HCT116 (cell line): ENCODE measurements at regions not wholly inside any gene's neighbourhood (a gene's known extent, or its start where the extent isn't known, plus 50 kb on each side); places are given as distances from the start of the nearest gene placed in this dataset.

Experiments
- ATAC-seq: fragments of 200-7000 bp; cut with Tn5 transposase; 2 replicates; pipeline ENCODE4 v1.9.1; 2020; ENCODE audit warnings: mild to moderate bottlenecking, moderate library complexity
- BruUV-seq: library from RNA; stranded (reverse); fragments of 400-500 nt; replicated peaks from 2 replicates; lab custom pipeline; 2021; lab: Mats Ljungman, UMichigan
- CTCF ChIA-PET: fragments of 300-600 bp; sonication (Branson Sonifier 250); formaldehyde crosslinking; loops from one replicate; lab custom pipeline; 2021; ENCODE audit warnings: antibody characterized with exemption; lab: Charles Lee
- POLR2A ChIA-PET: fragments of 300-600, 350-600 bp; sonication (Branson Sonifier 250); formaldehyde crosslinking; loops from one replicate; lab custom pipeline; 2021; ENCODE audit warnings: antibody characterized with exemption; lab: Charles Lee
- RAD21 ChIA-PET, 2 experiments: fragments of 300-600 bp; sonication (Branson Sonifier 250); formaldehyde crosslinking; loops; one replicate each; lab custom pipeline; 2023; ENCODE audit warnings: low total read pairs in 2 of 2; ENCODE audit not compliant: uncharacterized antibody in 2 of 2, unreplicated experiment in 2 of 2, low non-redundant PET in 1 of 2; lab: Charles Lee
- DNase-seq: peaks from one replicate; pipeline ENCODE4 v3.0.0-alpha.2; 2010; ENCODE audit warnings: low read depth, low spot score
- H2AFZ ChIP-seq: fragments of 200-600 bp; shearing (Covaris generic), sonication (generic); 2 replicates; pipeline ENCODE4 v1.6.1; 2017; ENCODE audit warnings: low read depth, mixed run types, mixed read lengths, antibody characterized with exemption, low read length; ENCODE audit not compliant: poor library complexity, severe bottlenecking
- H3K27ac ChIP-seq: 2 replicates; pipeline ENCODE4 v1.5.1; 2012; ENCODE audit warnings: low read depth, low read length
- H3K27me3 ChIP-seq: fragments of 200-600 bp; sonication (generic); 2 replicates; pipeline ENCODE4 v1.6.1; 2016; ENCODE audit warnings: mixed run types, low read length, mixed read lengths; ENCODE audit not compliant: insufficient read depth
- H3K36me3 ChIP-seq, 2 experiments: fragments of 200-500 bp in 1 of 2; fragments of 200-600 bp in 1 of 2; sonication (Bioruptor generic) in 1 of 2; sonication (generic) in 1 of 2; 2 replicates each; pipeline versions ENCODE4 v1.5.1 to v1.6.1; 2014 to 2016; ENCODE audit warnings: low read length in 2 of 2, inconsistent platforms in 1 of 2, mixed read lengths in 1 of 2, mixed run types in 1 of 2; ENCODE audit not compliant: insufficient read depth in 2 of 2, control insufficient read depth in 1 of 2
- H3K4me1 ChIP-seq, 2 experiments: fragments of 200-600 bp in 1 of 2; sonication (generic) in 1 of 2; 2 replicates each; pipeline versions ENCODE4 v1.5.1 to v1.6.1; 2012 to 2017; ENCODE audit warnings: low read length in 2 of 2, inconsistent platforms in 1 of 2, mild to moderate bottlenecking in 1 of 2, mixed read lengths in 1 of 2, mixed run types in 1 of 2, moderate library complexity in 1 of 2; ENCODE audit not compliant: insufficient read depth in 2 of 2, control insufficient read depth in 1 of 2
- H3K4me2 ChIP-seq: fragments of 200-600 bp; sonication (generic); 2 replicates; pipeline ENCODE4 v1.6.1; 2017; ENCODE audit warnings: mixed run types, low read length, mixed read lengths
- H3K4me3 ChIP-seq, 2 experiments: fragments of 200-600 bp in 1 of 2; sonication (generic) in 1 of 2; replicated peaks in 1 of 2; 2 replicates each; pipeline ENCODE4 v1.5.1; 2011 to 2016; ENCODE audit warnings: low read length in 2 of 2, control low read depth in 1 of 2, low read depth in 1 of 2, mild to moderate bottlenecking in 1 of 2, mixed read lengths in 1 of 2, mixed run types in 1 of 2
- H3K79me2 ChIP-seq: fragments of 200-600 bp; sonication (generic); 2 replicates; pipeline ENCODE4 v1.6.1; 2017; ENCODE audit warnings: mild to moderate bottlenecking, mixed run types, low read length, moderate library complexity, mixed read lengths; ENCODE audit not compliant: insufficient read depth
- H3K9ac ChIP-seq: fragments of 200-600 bp; sonication (generic); 2 replicates; pipeline ENCODE4 v1.6.1; 2016; ENCODE audit warnings: low read length, mixed read lengths
- H3K9me2 ChIP-seq: fragments of 200-600 bp; sonication (generic), shearing (Covaris generic); 2 replicates; pipeline ENCODE4 v1.6.1; 2017; ENCODE audit warnings: mixed run types, mild to moderate bottlenecking, moderate library complexity; ENCODE audit not compliant: insufficient read depth
- H3K9me3 ChIP-seq, 2 experiments: fragments of 200-500 bp in 1 of 2; fragments of 200-600 bp in 1 of 2; sonication (Bioruptor generic) in 1 of 2; sonication (generic) in 1 of 2; 2 replicates each; pipeline ENCODE4 v1.6.1; 2014 to 2017; ENCODE audit warnings: low read length in 2 of 2, mixed read lengths in 2 of 2, inconsistent platforms in 1 of 2, low read depth in 1 of 2, mild to moderate bottlenecking in 1 of 2, mixed run types in 1 of 2, moderate library complexity in 1 of 2; ENCODE audit not compliant: control insufficient read depth in 1 of 2, insufficient read depth in 1 of 2
- H4K20me1 ChIP-seq: fragments of 200-600 bp; sonication (generic), shearing (Covaris generic); 2 replicates; pipeline ENCODE4 v1.6.1; 2017; ENCODE audit warnings: mixed run types, mild to moderate bottlenecking, moderate library complexity; ENCODE audit not compliant: insufficient read depth
- CEBPB ChIP-seq: IDR thresholded peaks from 2 replicates; pipeline ENCODE4 v1.6.1; 2012; ENCODE audit warnings: low read depth
- EGR1 ChIP-seq: IDR thresholded peaks from 2 replicates; pipeline ENCODE4 v1.6.1; 2012; ENCODE audit warnings: low read depth
- ELF1 ChIP-seq: IDR thresholded peaks from 2 replicates; pipeline ENCODE4 v1.6.1; 2012; ENCODE audit warnings: low read depth, borderline replicate concordance
- EZH2 ChIP-seq: fragments of 200-600 bp; sonication (generic); IDR thresholded peaks from 2 replicates; pipeline ENCODE4 v1.6.1; 2017; ENCODE audit warnings: antibody characterized with exemption, mixed run types
- POLR2A ChIP-seq: IDR thresholded peaks from 2 replicates; pipeline ENCODE4 v1.7.0; 2011; ENCODE audit warnings: borderline replicate concordance; ENCODE audit not compliant: insufficient read depth, insufficient read length; ENCODE audit errors: extremely low read depth
- POLR2AphosphoS5 ChIP-seq: IDR thresholded peaks from 2 replicates; pipeline ENCODE4 v1.6.1; 2011; ENCODE audit warnings: mild to moderate bottlenecking, low read depth, low read length, moderate library complexity
- SP1 ChIP-seq: IDR thresholded peaks from 2 replicates; pipeline ENCODE4 v1.6.1; 2012; ENCODE audit warnings: low read depth
- ZFX ChIP-seq: fragments of 450-650 bp; IDR thresholded peaks from 2 replicates; pipeline ENCODE4 v1.6.1; 2017
- ZNF274 ChIP-seq: fragments of 200-500 bp; sonication (Bioruptor generic); IDR thresholded peaks from 2 replicates; pipeline ENCODE4 v1.6.1; 2014; ENCODE audit warnings: mild to moderate bottlenecking, low read depth, low read length, inconsistent platforms
- intact Hi-C: fragments of 100-400 bp; cut with micrococcal nuclease; formaldehyde crosslinking; loops from 2 replicates; pipeline ENCODE4 v1.10.0; 2022
- TF ChIP-seq, protein P1 (sequence below), 3 experiments: fragments of 200-600 bp in 1 of 3; sonication (generic) in 1 of 3; IDR thresholded peaks in 2 of 3; conservative IDR thresholded peaks in 1 of 3; 2 replicates each; pipeline ENCODE4 v1.5.1; 2012 to 2017; ENCODE audit warnings: low read depth in 2 of 3, low read length in 2 of 3, antibody characterized with exemption in 1 of 3, borderline replicate concordance in 1 of 3, control low read depth in 1 of 3, mild to moderate bottlenecking in 1 of 3, mixed read lengths in 1 of 3, mixed run types in 1 of 3, moderate library complexity in 1 of 3; ENCODE audit not compliant: insufficient read depth in 1 of 3
- TF ChIP-seq, protein P2 (sequence below): IDR thresholded peaks from 2 replicates; pipeline ENCODE4 v1.6.1; 2012

DNA sequence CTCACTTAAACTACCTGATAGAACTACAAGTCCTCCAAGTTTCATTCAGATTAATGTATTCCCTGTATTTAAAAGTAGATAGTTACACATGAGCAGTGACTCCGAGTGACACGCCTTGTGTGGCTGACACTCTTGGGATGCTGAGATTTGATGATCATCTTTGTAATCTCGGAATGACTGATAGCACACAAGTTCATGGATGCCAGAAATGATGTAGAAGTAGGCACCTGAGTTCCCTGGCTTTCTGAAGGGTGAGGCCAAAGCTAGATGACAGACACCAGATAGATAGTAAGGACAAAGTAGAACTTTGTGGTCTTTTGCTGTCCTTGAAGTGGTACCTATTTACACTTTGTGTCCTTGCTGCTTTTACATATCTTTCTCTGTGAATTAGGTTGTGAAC lies 491.2 kb downstream of the PCNX1 start:
- Histone ChIP-seq H3K9ac (no peak overlapping the region), H3K27me3 (no peaks in the 10 kb centered on the region), H3K4me1 (peaks cover 0 to 8% of the 10 kb centered on the region in 2 experiments; a peak in 2 of 4 replicates), H3K4me2 (no peak overlapping the region), H3K4me3 (no peak overlapping the region), H3K36me3 (no peaks in the 10 kb centered on the region), H3K9me2 (no peaks in the 10 kb centered on the region), H2AFZ (no peak overlapping the region), H3K9me3 (no peaks in the 10 kb centered on the region), H3K79me2 (peaks cover 6% of the 10 kb centered on the region), H4K20me1 (no peaks in the 10 kb centered on the region), H3K27ac (no peak overlapping the region)
- DNase-seq (no peak), ATAC-seq (no peak)
- intact Hi-C loops, result no loop called here
- ChIA-PET CTCF (no interaction called here), POLR2A (no interaction called here), RAD21 (no interaction called here)
- no TSS peak for BruUV-seq
- no peak for TF ChIP-seq CEBPB
- TF ChIP-seq, protein P1, sequence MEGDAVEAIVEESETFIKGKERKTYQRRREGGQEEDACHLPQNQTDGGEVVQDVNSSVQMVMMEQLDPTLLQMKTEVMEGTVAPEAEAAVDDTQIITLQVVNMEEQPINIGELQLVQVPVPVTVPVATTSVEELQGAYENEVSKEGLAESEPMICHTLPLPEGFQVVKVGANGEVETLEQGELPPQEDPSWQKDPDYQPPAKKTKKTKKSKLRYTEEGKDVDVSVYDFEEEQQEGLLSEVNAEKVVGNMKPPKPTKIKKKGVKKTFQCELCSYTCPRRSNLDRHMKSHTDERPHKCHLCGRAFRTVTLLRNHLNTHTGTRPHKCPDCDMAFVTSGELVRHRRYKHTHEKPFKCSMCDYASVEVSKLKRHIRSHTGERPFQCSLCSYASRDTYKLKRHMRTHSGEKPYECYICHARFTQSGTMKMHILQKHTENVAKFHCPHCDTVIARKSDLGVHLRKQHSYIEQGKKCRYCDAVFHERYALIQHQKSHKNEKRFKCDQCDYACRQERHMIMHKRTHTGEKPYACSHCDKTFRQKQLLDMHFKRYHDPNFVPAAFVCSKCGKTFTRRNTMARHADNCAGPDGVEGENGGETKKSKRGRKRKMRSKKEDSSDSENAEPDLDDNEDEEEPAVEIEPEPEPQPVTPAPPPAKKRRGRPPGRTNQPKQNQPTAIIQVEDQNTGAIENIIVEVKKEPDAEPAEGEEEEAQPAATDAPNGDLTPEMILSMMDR (IDR thresholded peaks at IDR 0.05 in 2 of 3, conservative IDR thresholded peaks at IDR 0.05 in 1 of 3; ENCODE audit: borderline replicate concordance in 1 of 3, insufficient read depth in 1 of 3, low read depth in 2 of 3, low read length in 2 of 3), result no peak
- no peak for TF ChIP-seq EZH2
- no peak for TF ChIP-seq POLR2A
- no peak for TF ChIP-seq SP1

DNA sequence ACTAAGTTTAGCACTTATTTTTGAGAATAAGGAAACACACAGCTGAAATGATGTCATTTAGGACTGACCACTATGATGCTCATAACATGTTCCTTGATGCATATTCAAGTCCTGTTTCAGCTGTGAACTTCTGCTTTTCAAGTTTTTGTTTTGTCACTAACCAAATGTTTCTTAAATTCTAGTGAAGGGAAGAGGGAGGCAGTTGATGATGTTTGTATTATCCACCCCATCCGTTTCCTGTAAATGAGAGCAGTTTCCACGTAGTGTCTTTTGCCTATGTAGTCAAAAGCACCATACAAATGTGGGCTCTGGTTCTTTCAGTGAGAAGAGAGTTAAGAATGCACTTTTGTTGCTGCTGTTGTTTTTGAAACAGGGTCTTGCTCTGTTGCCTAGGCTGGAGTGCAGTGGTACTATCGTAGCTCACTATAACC lies 491.8 kb downstream of the PCNX1 start:
- ATAC-seq, result no peak
- TF ChIP-seq ZFX (no peak), ELF1 (no peak), EGR1 (no peak), POLR2AphosphoS5 (no peak), ZNF274 (no peak)
- TF ChIP-seq, protein P2, sequence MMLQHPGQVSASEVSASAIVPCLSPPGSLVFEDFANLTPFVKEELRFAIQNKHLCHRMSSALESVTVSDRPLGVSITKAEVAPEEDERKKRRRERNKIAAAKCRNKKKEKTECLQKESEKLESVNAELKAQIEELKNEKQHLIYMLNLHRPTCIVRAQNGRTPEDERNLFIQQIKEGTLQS, result no peak
- H3K4me2 ChIP-seq, result no peak overlapping the region
- H3K9ac ChIP-seq, result no peak overlapping the region
- H3K27me3 ChIP-seq, result no peaks in the 10 kb centered on the region
- intact Hi-C loops, result no loop called here
- no peak for DNase-seq
- no peak overlapping the region for H3K27ac ChIP-seq
- H3K4me3 ChIP-seq, result no peak overlapping the region
- H3K4me1 ChIP-seq, result peaks cover 0 to 8% of the 10 kb centered on the region in 2 experiments; a peak in 2 of 4 replicates
- no peaks in the 10 kb centered on the region for H4K20me1 ChIP-seq
- ChIA-PET RAD21 (no interaction called here), POLR2A (interaction anchor here (1.2 kb wide), 1 partner anchor 13 kb away, joined by 3 read pairs; no protein-coding TSS in a partner anchor), CTCF (no interaction called here)
- no peaks in the 10 kb centered on the region for H3K9me3 ChIP-seq
- peaks cover 6% of the 10 kb centered on the region for H3K79me2 ChIP-seq
- no TSS peak for BruUV-seq
- H2AFZ ChIP-seq, result no peak overlapping the region
- H3K9me2 ChIP-seq, result no peaks in the 10 kb centered on the region
- no peaks in the 10 kb centered on the region for H3K36me3 ChIP-seq
